ENCODE measurements at regions not wholly inside any gene's neighbourhood (a gene's known extent, or its start where the extent isn't known, plus 50 kb on each side); places are given as distances from the start of the nearest gene placed in this dataset.

GRCh38 chr3:78349571-78349970 is 1309.7 kb downstream of the ROBO2 start:
- FAIRE-seq, result no peak

GRCh38 chr3:78351334-78351733 is 1311.4 kb downstream of the ROBO2 start:
- DNase-seq (ENCODE audit: extremely low spot score, insufficient read length, low read depth) (no peak), FAIRE-seq (no peak)

More at GRCh38 chr3:78349571-78349970, 1309.7 kb downstream of the ROBO2 start:
- DNase-seq (ENCODE audit: extremely low spot score, insufficient read length, low read depth), result no peak

- no peak for DNase-seq (ENCODE audit: extremely low spot score, insufficient read length, low read depth)
- FAIRE-seq, result no peak
Observed at GRCh38 chr3:78353231-78353630, 1313.3 kb downstream of the ROBO2 start.

- FAIRE-seq, result no peak
- no peak for DNase-seq (ENCODE audit: extremely low spot score, insufficient read length, low read depth)
Observed at GRCh38 chr3:78360849-78361248, 1321.0 kb downstream of the ROBO2 start.

- DNase-seq (ENCODE audit: extremely low spot score, insufficient read length, low read depth) (no peak), FAIRE-seq (no peak)
Observed at GRCh38 chr3:78368636-78369345, 1328.9 kb downstream of the ROBO2 start.

GRCh38 chr3:78390221-78390620 is 1350.3 kb downstream of the ROBO2 start:
- DNase-seq (ENCODE audit: extremely low spot score, insufficient read length, low read depth), result no peak
- FAIRE-seq, result no peak

- DNase-seq (ENCODE audit: extremely low spot score, insufficient read length, low read depth), result no peak
- no peak for FAIRE-seq
Observed at GRCh38 chr3:78398401-78398800, 1358.5 kb downstream of the ROBO2 start.

GRCh38 chr3:78402720-78403119 is 1362.8 kb downstream of the ROBO2 start:
- DNase-seq (ENCODE audit: extremely low spot score, insufficient read length, low read depth) (no peak), FAIRE-seq (no peak)

- FAIRE-seq (no peak), DNase-seq (ENCODE audit: extremely low spot score, insufficient read length, low read depth) (no peak)
Observed at GRCh38 chr3:78405745-78406144, 1362.1 kb downstream of the ROBO1 start.

GRCh38 chr3:78406396-78406795 is 1361.4 kb downstream of the ROBO1 start:
- no peak for FAIRE-seq
- DNase-seq (ENCODE audit: extremely low spot score, insufficient read length, low read depth), result no peak

GRCh38 chr3:78410077-78410476 is 1357.7 kb downstream of the ROBO1 start:
- FAIRE-seq (no peak), DNase-seq (ENCODE audit: extremely low spot score, insufficient read length, low read depth) (no peak)

- FAIRE-seq, result no peak
Observed at GRCh38 chr3:78414261-78414660, 1353.5 kb downstream of the ROBO1 start.

GRCh38 chr3:78420611-78421010 is 1347.2 kb downstream of the ROBO1 start:
- FAIRE-seq (no peak), DNase-seq (ENCODE audit: extremely low spot score, insufficient read length, low read depth) (no peak)

More at GRCh38 chr3:78414261-78414660, 1353.5 kb downstream of the ROBO1 start:
- DNase-seq (ENCODE audit: extremely low spot score, insufficient read length, low read depth), result no peak

GRCh38 chr3:78421247-78421966 is 1346.4 kb downstream of the ROBO1 start:
- DNase-seq (ENCODE audit: extremely low spot score, insufficient read length, low read depth) (no peak), FAIRE-seq (no peak)

GRCh38 chr3:78424656-78425055 is 1343.1 kb downstream of the ROBO1 start:
- no peak for FAIRE-seq
- DNase-seq (ENCODE audit: extremely low spot score, insufficient read length, low read depth), result no peak

GRCh38 chr3:78426454-78426853 is 1341.3 kb downstream of the ROBO1 start:
- DNase-seq (ENCODE audit: extremely low spot score, insufficient read length, low read depth), result no peak
- no peak for FAIRE-seq

GRCh38 chr3:78427303-78427702 is 1340.5 kb downstream of the ROBO1 start:
- FAIRE-seq, result no peak

GRCh38 chr3:78430741-78431140 is 1337.1 kb downstream of the ROBO1 start:
- DNase-seq (ENCODE audit: extremely low spot score, insufficient read length, low read depth) (no peak), FAIRE-seq (no peak)

More at GRCh38 chr3:78427303-78427702, 1340.5 kb downstream of the ROBO1 start:
- DNase-seq (ENCODE audit: extremely low spot score, insufficient read length, low read depth), result no peak

- no peak for DNase-seq (ENCODE audit: extremely low spot score, insufficient read length, low read depth)
- no peak for FAIRE-seq
Observed at GRCh38 chr3:78434801-78435200, 1333.0 kb downstream of the ROBO1 start.

- no peak for FAIRE-seq
- DNase-seq (ENCODE audit: extremely low spot score, insufficient read length, low read depth), result no peak
Observed at GRCh38 chr3:78455166-78455565, 1312.6 kb downstream of the ROBO1 start.

GRCh38 chr3:78455712-78456433 is 1311.9 kb downstream of the ROBO1 start:
- FAIRE-seq (no peak), DNase-seq (ENCODE audit: extremely low spot score, insufficient read length, low read depth) (no peak)

Measured in GM18507 (cell line).